AG04449 (cell line): ENCODE measurements at regions not wholly inside any gene's neighbourhood (a gene's known extent, or its start where the extent isn't known, plus 50 kb on each side); places are given as distances from the start of the nearest gene placed in this dataset.

Experiments
- CTCF ChIA-PET: fragments of 350-600 bp; formaldehyde crosslinking; extraction: SDS; loops from one replicate; lab custom pipeline; 2021; ENCODE audit warnings: antibody characterized with exemption; lab: Yijun Ruan, JAX
- POLR2A ChIA-PET: fragments of 400-600, 350-600 bp; formaldehyde crosslinking; extraction: SDS; loops from one replicate; lab custom pipeline; 2020; ENCODE audit warnings: antibody characterized with exemption, inconsistent platforms; lab: Yijun Ruan, JAX
- DNase-seq: peaks from one replicate; pipeline ENCODE4 v3.0.0-alpha.2; 2010; ENCODE audit warnings: low read depth, low spot score
- H3K4me3 ChIP-seq: 2 replicates; pipeline ENCODE4 v1.5.1; 2011; ENCODE audit warnings: low read depth, mild to moderate bottlenecking, control low read depth, low read length
- TF ChIP-seq, protein P1 (sequence below): IDR thresholded peaks from one replicate; pipeline ENCODE4 v1.5.1; 2011; ENCODE audit warnings: mild to moderate bottlenecking, moderate library complexity, low read length, control low read depth, inconsistent platforms; ENCODE audit not compliant: insufficient read depth; ENCODE audit errors: missing control alignments

DNA sequence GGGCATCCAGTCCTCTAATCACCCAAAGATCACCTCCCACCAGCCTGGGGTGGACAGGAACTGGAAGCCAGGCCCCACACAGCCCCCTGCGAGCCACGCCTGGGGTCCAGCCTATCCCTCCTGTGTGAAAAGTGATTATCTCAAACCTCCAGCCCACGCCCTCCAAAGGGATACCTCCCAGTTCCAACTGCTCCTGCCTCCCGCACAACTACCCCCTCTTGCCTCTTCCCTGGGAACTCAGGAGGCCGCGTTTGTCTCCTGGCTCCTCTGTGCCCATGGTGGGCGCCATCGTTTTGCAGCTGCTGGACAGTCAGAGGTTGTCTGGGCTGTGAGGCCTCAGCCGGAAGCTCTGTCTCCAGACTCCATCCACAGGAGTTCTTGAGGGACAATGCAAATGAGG, 305.9 kb downstream of the AJAP1 start:
- TF ChIP-seq, protein P1, sequence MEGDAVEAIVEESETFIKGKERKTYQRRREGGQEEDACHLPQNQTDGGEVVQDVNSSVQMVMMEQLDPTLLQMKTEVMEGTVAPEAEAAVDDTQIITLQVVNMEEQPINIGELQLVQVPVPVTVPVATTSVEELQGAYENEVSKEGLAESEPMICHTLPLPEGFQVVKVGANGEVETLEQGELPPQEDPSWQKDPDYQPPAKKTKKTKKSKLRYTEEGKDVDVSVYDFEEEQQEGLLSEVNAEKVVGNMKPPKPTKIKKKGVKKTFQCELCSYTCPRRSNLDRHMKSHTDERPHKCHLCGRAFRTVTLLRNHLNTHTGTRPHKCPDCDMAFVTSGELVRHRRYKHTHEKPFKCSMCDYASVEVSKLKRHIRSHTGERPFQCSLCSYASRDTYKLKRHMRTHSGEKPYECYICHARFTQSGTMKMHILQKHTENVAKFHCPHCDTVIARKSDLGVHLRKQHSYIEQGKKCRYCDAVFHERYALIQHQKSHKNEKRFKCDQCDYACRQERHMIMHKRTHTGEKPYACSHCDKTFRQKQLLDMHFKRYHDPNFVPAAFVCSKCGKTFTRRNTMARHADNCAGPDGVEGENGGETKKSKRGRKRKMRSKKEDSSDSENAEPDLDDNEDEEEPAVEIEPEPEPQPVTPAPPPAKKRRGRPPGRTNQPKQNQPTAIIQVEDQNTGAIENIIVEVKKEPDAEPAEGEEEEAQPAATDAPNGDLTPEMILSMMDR = no peak
- POLR2A ChIA-PET = no interaction called here

DNA sequence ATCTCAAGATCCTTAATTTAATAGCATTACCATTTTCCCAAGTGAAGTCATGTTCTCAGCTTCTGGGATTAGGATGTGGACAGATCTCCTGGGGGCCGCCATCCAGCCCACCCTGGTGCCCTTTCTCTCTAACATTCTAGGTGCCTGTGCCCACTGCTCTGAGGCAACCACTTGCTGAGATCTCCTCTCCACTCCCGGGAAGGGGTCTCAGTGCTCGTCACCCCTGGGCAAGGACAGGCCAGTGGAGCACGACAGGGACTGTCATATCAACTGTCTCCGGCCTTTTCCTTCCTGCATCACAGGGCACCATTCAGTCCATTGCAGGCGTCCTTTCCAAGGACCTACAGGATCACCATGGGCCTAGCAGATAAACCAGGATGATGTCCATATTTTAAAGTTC, 304.8 kb downstream of the AJAP1 start:
- TF ChIP-seq, protein P1 = no peak
- CTCF ChIA-PET = no interaction called here
- no peak overlapping the region for H3K4me3 ChIP-seq
- POLR2A ChIA-PET = no interaction called here
- no peak for DNase-seq

More for the DNA sequence above, 305.9 kb downstream of the AJAP1 start:
- DNase-seq = no peak
- H3K4me3 ChIP-seq = no peak overlapping the region
- CTCF ChIA-PET = no interaction called here

DNA sequence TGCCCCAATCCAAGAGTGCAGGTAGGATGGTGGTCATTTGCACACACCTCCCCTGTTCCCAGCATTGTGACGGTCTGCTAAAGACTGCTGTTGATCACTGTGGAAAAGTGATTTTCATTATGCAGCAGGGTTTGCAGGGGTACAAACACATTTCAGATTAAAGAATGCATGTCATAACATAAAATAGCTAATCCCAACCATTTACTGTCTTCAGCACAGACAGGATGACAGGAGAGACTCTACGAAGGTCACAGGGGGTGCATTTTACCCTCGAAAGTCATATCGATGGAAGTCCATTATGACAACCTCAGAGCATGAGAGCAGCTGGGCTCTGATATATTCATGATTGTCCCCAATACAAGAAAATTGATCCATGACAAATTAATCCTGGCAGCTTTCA, 302.6 kb downstream of the AJAP1 start:
- ChIA-PET CTCF (no interaction called here), POLR2A (no interaction called here)
- no peak overlapping the region for H3K4me3 ChIP-seq
- no peak for DNase-seq
- TF ChIP-seq, protein P1 = no peak

DNA sequence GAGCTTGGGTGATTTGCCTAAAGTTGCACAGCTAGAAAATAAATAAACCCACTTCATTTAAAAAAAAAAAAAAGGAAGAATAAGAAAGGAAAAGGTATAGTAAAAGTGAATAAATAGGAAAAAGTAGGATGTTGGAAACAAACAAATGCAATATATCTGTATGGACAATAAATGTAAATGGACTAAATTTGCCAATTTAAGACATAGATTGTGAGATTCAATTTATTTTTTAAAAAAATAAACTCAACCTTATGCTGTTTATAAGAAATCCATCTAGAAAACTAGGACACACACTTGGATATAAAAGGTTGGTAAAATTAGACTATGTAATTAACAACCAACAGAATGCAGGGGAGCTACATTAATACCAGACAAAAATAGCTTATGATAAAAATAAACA, 300.0 kb downstream of the AJAP1 start:
- TF ChIP-seq, protein P1 = no peak
- no peak for DNase-seq
- ChIA-PET POLR2A (no interaction called here), CTCF (no interaction called here)
- H3K4me3 ChIP-seq = no peak overlapping the region

DNA sequence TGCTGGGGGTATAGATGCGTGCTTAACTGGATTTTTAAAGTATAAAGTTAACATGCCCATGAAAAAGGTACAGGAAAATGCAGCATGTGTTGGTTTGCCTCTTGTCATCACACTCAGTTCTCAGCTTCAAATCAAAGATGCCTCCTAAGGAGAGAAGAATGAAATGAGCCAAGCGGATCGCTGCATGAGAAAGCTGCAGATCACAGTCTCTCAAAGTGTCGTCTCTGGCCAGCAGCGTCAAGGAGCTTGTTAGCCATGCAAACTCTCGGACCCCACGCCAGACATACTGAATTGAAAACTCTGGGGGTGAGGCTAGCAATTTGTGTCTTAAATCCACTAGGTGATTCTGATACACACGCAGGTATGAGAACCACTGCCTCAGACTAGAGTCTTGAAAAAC, 297.2 kb downstream of the AJAP1 start:
- ChIA-PET CTCF (no interaction called here), POLR2A (no interaction called here)
- TF ChIP-seq, protein P1 = no peak
- no peak overlapping the region for H3K4me3 ChIP-seq
- no peak for DNase-seq

DNA sequence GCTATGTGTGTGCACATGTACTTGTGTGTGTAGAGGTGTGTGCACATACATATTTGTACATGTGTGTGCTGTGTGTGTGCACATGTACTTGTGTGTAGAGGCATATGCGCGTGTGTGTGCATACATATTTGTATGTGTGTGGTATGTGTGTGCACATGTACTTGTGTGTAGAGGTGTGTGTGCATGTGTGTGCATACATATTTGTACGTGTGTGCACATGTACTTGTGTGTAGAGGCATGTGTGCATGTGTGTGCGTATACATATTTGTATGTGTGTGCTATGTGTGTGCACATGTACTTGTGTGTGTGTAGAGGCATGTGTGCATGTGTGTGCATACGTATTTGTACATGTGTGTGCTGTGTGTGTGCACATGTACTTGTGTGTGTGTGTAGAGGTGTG, 291.9 kb downstream of the AJAP1 start:
- POLR2A ChIA-PET = no interaction called here
- CTCF ChIA-PET = no interaction called here
- TF ChIP-seq, protein P1 = no peak
- no peak overlapping the region for H3K4me3 ChIP-seq
- no peak for DNase-seq
